HG02852 (cell line): ENCODE measurements at regions not wholly inside any gene's neighbourhood (a gene's known extent, or its start where the extent isn't known, plus 50 kb on each side); places are given as distances from the start of the nearest gene placed in this dataset.
"Not testable (repeated sequence)": the region's sequence is repeated elsewhere in the genome, so short reads cannot be mapped to it uniquely, and the experiment has no call there.

Experiments used
- ATAC-seq: cut with Tn5 transposase; IDR thresholded peaks from one replicate; pipeline ENCODE4 v1.9.1; 2021; ENCODE audit warnings: mild to moderate bottlenecking, moderate library complexity; ENCODE audit not compliant: unreplicated experiment

DNA sequence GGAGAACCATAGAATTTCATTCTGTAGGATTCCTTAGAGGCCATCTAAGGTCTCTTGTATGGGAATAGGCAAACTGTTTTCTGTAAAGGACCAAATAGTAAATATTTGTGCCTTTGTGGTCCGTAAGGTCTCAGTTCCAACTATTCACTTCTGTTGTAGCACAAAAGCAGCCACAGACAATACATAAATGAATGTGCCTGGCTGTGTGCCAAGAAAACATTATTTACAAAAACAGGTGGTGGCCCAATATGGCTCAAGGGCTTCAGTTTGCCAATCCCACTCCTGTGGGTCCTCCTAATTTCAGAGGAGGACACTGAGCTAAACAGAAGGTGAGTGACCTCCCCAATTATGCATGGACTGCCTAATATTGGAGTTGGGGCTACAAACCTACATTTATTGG lies 67.6 kb upstream of the EDEM3 start:
- ATAC-seq = no peak

DNA sequence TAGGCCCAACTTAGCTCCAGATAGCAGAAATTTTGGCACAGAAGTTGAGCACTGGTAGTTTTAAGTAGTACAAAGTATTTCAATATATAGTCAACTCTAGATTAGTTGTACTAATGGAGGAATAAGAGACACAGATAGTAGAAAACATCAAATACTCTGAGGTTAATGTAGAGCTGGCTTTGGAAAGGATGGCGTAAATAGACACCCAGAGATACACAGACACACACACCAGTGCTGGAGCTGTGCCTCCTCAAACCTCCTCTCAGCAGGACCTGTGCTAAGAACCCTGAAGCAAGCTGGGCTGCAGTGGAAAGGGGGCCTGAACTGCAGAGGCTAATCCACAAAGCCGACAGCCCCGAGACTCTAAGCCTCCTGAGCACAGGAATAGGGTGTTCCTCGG lies 67.0 kb upstream of the EDEM3 start:
- ATAC-seq = no peak

DNA sequence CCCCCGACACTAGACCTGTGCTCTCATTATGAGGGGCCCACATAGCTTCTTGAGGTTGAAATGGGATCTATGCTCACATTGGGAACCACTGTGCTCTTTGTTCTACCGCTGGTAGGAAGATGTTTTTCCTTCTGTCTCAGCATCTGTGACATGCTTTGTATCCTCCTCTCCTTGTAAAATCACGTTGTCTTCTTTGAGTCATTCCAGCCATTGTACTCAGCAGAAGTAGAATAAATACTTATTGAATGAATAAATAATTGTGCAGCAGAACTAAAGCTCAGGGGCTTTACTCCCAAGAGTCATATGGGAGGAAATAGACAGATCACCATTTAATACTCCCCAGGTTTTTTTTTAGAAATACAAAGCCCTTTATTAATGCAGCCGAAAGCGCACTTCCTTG lies 66.3 kb upstream of the EDEM3 start:
- ATAC-seq = no peak

DNA sequence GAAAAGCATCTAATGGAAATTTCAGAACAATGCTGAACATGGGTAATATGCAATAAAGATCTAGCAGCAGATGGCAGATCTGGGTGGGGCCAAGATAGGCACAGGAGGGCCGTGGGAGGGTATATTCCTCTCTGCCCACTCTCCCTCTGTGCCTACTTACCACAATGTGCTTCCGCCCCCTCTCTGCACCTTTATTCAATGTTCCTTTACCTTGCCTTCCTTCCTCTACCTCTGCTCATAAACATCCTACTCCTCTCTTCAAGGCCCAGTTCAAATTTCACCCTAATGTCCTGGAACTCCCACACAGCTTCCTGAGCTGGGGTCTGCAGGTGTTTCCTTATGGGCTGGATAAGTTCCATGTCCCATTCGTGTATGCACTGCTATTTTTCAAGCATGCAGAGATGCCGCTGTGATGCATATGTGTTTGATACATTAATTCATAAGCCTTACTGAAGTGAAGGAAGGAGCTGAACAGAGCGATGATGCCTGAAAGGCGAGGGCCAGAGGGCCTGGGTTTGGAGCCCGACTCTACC lies 65.6 kb upstream of the EDEM3 start:
- ATAC-seq = no peak

DNA sequence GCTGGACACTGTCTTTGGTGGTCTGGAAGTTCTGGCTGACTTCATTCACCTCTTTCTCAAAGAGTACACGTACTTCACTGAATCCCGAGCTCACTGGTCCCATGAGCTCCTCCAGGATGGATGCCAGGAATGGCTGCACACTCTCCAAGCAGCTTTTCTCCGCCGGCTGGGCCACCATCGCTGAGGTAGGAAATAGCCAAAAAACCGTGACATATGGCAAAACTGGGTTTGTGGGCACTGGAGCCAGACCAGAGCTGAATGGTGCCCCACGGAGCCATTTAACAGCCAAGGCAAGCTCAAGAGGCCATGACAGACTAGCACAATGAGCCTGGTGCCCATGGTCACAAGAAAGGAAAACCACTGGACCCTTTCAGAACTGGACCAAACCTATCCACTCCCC lies 64.0 kb upstream of the EDEM3 start:
- no peak for ATAC-seq

DNA sequence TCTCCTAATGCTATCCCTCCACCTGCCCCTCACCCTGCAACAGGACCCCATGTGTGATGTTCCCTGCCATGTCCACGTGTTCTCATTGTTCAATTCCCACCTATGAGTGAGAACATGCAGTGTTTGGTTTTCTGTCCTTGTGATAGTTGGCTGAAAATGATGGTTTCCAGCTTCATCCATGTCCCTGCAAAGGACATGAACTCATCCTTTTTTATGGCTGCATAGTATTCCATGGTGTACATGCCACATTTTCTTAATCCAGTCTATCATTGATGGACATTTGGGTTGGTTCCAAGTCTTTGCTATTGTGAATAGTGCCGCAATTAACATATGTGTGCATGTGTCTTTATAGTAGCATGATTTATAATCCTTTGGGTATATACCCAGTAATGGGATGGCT lies 62.3 kb upstream of the EDEM3 start:
- not testable (repeated sequence) for ATAC-seq

DNA sequence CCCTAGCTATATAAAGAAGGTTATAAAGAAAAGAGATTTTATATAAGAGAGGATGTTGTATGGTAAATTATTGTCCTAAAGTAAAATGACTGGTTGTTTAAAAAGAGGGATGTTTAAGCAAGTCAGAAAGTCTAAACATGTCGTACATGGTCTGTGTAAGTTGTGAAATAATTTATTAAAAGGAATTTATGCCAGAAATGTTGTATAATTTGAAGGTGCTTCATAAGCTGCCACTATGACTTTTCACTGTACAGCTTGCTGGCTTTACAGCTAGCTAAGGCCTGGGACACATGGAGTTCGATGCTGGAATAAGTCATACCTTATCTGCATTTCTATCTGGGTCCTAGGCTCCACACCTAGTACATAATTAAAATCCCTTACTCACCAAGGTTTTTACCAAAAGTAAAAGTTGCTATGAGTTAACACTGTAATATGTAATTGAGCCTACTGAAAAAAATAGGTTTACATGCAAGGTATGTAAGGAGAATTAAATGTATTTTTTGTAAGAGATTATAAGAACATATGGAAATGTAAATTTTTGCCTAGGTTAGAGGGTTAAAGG lies 59.0 kb upstream of the EDEM3 start:
- ATAC-seq = no peak

DNA sequence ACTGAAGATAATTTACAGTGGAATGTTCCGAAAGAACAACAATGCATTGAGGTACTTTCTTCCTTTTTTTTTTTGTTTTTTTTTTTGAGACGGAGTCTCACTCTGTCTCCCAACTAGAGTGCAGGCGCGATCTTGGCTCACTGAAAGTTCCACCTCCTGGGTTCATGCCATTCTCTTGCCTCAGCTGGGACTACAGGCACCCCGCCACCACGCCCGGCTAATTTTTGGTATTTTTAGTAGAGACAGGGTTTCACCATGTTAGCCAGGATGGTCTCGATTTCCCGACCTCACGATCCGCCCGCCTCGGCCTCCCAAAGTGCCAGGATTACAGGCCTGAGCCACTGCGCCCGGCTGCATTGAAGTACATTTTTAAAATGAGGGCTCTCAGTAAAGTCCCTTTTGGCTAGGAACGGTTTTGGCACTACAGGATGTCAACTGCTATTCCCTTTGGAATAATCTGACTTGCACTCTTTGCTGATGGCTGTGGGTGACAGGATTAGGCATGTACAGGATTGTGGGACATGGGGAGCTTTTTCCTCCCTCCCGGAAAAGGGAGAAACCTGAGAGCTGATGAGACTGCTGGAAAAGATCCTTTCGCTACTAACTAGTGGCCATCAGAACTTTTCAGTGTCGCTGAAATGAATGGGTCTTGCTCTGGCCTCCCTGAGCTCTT lies 56.9 kb upstream of the EDEM3 start:
- ATAC-seq = no peak

DNA sequence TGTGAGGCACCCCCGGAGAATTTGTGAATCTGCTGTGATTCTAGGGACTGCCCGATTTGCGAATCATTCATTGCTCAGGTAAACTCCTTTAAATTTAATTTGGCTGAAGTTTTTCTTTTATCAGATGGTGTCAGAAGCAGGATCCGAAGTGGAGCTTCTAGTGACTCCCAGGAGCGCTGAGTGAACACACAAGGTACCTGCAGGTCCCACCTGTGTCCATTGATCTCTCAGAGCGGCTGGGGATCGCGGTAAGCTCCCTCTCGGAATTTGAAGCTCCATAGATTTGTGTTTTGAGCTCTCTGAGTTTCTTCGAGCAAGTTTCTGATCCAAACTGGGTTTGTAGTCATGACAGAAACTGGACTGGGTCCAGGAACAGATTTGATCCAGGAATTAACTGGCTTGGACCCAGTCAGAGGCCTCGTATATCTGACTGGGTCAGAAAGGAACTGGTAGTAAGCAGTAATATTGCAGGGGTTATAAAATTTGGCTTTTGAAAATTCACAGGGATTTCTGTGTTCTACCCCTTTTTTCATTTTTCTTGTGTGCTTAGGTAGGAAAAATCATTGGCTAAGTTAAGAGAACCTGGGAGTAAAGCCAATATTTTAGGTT lies 56.2 kb upstream of the EDEM3 start:
- no peak for ATAC-seq

DNA sequence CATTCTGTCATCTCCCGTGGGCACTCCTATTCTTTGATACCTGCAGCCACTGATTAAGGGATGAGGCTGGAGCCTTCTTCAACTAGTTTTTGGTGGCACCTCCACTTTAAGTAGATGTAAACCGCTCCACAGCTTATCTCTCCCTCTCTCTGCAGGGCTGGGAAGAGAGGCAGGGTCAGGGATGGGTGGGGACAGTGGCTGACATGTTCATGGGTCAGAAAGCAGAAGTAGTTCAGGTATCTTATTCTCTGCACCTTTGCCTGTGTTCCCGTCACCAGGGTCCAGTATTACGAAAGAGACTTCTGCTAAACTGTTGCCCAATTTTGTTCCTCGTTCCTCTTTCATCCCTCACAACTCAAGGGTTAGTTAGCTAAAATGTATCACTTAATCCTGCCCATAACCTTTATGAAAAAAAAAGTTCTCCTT lies 51.7 kb upstream of the EDEM3 start:
- ATAC-seq = no peak

DNA sequence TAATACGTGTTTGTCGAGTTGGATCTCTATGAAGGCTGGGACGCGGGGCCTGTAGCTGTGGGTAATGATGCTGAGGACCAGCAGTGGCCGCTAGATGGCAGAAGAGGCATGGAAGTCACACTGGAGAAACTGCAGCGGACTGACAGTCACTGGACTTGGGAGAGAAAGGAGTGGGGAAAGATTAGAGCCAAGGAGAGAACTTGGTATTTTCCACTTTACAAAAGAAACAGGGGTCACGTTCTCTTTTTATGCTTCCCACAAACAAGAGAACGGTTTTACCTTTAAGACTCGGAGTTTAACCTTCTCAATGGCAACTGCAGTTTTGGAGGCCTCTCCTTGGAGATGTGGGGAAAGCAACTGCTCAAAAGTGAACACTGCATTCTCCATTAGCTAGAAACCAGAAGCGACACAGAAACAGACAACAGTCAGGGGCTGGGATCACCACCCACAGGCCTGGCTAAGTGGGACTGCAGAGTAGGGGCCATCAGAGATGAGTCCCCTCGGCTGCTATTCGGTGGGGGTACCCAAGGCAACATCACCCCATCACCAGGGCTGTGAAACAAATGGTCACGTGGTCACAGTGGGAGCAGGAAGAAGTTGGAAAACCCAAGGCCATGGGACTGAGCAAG lies 51.1 kb upstream of the EDEM3 start:
- peak; percentile 91 for ATAC-seq
